Renal cortical epithelial cell (primary cell): ENCODE measurements at regions not wholly inside any gene's neighbourhood (a gene's known extent, or its start where the extent isn't known, plus 50 kb on each side); places are given as distances from the start of the nearest gene placed in this dataset.
"Not testable (repeated sequence)": the region's sequence is repeated elsewhere in the genome, so short reads cannot be mapped to it uniquely, and the experiment has no call there.

Experiments
- DNase-seq: peaks from one replicate; pipeline ENCODE4 v3.0.0-alpha.2; 2011; ENCODE audit warnings: low read depth

DNA sequence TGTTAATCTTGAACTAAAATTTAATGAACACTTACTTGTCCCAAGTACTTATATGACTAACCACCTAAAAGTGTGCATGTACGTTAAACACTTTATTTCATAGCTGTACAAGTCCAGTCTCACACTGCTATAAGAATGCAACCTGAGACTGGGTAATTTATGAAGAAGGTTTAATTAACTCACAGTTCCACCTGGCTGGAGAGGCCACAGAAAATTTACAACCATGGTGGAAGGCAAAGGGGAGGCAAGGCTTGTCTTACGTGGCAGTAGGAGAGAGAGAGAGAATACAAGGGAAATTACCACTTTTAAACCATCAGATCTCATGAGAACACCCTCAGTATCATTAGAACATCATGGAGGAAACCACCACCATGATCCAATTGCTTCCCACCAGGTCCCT lies 748.7 kb upstream of the HS3ST1 start:
- DNase-seq: no peak

DNA sequence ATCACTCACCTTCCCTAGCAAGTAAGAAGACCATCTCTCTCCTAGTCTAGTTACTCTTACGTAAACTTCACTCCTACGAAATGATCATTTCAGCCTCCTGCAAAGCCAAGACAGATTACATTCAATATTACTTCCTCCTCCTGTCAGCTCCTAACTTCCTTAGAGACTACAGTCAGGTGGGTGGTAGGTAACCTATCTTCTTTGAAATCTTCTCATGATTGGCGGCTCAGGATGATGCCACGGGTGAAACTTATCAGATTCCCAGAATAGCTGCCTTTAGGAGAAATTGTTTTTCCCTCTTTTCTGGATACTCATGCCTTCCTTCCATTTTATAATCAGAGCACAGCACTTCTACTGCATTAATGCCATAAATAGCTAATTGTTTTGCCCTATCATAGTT lies 744.8 kb upstream of the HS3ST1 start:
- DNase-seq: no peak

GRCh38 chr4:12172198-12172973 lies 743.7 kb upstream of the HS3ST1 start:
- no peak for DNase-seq

DNA sequence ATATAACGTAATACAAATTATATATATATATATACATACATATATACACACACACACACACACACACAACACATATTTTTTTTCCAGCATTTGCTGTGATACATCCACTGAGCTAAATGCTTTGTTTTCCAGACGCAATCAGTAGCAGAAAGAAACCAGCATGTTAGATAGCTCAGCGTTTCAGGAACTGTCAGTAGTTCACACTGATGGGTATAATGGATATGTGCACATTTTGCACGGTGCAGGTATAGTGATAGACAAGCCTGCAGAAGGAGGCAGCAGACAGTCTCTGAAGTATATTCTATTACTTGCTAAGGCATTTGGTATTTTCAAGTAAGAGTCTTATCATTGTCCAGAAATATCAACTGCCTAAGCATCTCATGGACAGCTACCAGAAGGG lies 741.6 kb upstream of the HS3ST1 start:
- DNase-seq: no peak

DNA sequence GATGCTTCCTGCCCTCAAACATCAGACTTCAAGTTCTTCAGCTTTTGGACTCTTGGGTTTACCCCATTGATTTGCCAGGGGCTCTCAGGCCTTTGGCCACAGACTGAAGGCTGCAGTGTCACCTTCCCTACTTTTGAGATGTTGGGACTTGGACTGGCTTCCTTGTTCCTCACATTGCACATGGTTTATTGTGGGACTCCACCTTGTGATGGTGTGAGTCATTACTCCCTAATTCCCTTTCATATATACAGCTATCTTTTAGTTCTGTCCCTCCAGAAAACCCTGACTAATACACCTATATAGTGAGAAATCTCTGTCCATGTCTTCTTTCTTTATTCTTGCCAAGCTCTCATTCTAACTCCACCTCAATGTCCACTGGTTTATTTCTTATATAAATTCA lies 736.9 kb upstream of the HS3ST1 start:
- no peak for DNase-seq

GRCh38 chr4:12146339-12146738 lies 717.6 kb upstream of the HS3ST1 start:
- DNase-seq: no peak

- no peak for DNase-seq
Observed at GRCh38 chr4:12145768-12146167, 717.1 kb upstream of the HS3ST1 start.

DNA sequence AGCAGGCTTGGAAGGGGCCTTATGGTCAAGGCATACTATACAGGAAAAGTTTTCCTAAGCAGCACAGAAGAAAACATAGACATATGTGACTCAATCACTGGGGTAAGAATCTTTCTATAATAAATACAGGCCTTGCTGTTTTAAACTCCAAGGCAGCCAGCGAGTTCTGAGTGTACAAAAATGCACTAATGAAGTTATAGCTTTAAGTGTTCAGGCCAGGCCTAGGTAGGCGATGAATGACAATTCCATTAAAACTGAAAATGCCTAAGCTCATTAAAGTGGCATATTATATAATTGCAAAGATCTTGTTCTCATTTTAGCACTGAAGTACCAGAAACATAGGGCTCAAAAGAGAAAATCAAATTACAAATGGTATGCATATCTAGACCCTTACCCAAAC lies 716.4 kb upstream of the HS3ST1 start:
- no peak for DNase-seq

DNA sequence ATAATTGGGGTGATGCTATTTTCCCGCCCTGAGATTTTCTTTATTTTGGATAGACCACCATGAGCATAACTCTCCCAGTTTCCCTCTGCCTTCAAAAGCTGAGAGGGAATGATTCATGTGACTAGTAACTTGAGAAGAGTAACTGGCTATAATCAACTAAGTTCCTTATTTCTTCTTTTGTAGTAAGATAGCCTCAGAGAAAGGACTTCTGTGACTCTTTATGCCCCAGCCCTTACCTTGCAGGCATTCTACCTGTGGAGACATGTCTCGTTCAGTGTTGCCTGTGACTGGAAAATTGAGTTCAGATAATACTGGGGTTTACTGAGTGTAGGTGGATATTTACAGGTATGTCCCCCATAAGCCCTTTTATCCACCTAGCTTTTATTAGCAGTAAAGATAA lies 715.4 kb upstream of the HS3ST1 start:
- no peak for DNase-seq

DNA sequence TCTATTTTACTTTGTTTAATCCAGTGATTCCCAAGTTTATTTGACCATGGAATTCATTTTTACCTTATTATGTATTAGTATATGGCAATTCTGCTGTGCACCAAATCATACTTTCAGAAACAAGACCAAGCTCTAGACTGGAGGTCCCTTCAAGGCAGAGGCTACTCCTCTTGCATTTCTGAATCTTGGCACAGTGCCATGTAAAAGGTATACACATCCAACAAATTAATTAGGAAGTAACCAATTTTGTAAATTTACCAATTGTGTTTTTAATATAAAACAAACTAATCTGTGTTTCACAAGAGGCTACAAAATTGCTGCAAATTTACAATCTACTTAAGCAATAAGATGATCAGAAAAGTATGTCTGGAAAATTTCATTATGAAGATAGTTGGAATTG lies 712.2 kb upstream of the HS3ST1 start:
- DNase-seq: no peak

DNA sequence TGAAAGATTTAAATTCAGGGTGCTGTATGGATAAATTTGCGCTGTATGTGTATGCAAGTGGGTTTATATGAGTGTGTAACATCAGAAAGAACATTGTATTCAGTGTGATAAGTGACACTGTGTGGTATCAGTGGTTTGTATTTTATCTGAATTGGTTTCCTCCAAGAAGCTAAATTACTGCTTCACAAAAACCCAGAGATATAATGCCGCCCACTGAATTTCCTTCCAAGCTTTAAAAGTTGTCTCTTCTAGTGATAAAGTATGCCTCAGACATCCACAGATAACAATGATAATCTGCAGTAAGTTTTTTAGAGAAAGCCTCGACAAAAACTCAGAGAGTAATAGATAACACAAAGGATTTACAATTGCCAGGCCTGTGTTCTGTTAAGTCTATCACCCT lies 710.6 kb upstream of the HS3ST1 start:
- no peak for DNase-seq

GRCh38 chr4:12138488-12138887 lies 709.8 kb upstream of the HS3ST1 start:
- DNase-seq: no peak

DNA sequence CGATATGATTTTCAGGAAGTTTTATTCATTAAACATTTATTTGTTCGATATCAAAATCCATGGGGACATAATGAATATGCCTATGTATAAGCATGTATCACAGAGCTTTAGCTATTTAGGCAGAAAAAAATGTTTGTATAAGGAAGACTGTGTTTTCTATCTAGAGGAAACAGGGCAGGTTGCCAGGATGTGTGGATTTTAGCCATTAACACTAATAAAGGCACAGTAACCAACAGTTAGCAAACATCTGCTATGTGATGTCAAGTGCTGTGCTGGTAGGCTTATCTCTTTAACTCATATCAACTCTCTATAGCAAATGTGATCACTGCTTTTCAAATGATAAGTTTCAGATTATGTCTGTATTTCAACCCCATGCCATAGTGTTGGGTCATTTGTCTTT lies 708.9 kb upstream of the HS3ST1 start:
- no peak for DNase-seq

DNA sequence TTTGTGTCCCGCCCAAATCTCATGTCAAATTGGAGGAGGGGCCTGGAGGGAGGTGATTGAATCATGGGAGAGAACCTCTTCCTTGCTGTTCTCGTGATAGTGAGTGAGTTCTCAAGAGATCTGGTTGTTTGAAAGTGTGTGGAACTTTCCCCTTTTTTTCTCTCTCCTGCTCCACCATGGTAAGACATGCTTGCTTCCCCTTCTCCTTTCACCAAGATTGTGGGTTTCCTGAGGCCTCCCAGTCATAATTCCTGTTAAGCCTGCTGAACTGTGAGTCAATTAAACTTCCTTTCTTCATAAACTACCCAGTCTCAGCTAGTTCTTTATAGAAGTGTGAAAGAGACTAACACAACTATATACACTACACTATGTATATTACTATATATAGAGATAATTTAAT lies 697.8 kb upstream of the HS3ST1 start:
- no peak for DNase-seq

GRCh38 chr4:12124138-12124537 lies 695.4 kb upstream of the HS3ST1 start:
- DNase-seq: no peak

DNA sequence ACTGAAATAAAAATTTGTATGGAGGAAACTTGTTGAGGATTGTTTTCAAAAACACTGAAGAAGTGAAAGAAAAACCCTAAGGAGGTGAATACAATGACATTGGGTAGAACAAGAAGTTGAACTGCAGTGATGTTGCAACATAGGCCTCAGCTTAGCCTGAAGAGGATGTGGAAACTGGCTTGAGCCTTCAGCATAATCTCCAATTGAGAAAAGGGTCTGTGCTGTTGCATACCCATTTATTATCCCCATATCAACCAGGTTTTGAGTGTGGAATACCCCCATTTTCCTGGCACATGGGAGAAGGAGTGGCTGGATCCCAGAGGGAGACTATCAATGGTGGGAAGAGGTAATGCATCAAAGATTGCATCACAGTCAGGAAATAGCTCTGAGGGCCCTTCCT lies 695.0 kb upstream of the HS3ST1 start:
- no peak for DNase-seq

GRCh38 chr4:12122316-12122715 lies 693.6 kb upstream of the HS3ST1 start:
- DNase-seq: no peak

- DNase-seq: no peak
Observed at GRCh38 chr4:12120968-12121367, 692.3 kb upstream of the HS3ST1 start.

DNA sequence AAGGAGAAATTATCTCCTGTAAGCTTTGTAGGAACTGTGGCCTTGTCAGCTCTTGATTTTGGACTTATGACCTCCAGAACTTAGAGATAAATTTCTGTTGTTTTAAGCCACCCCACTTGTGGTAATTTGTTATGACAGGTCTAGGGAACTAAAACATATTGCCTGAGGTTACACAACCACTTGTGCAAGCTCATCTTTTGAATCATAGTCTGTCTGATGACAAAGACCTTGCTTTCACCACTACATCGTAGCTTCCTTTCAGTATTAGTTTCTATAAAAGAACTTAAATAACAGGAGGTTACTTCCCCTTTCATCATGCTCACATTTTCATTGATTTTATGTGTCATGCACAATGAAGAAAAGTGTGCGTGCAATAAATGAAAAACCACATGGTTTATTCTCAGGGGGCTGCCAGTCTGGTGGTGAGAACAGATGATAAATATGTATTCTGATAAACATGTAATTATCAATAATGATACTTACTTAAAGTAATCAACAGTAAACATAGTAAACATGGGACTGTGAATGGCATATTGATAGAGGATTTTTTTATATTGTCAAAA lies 690.0 kb upstream of the HS3ST1 start:
- DNase-seq: no peak

DNA sequence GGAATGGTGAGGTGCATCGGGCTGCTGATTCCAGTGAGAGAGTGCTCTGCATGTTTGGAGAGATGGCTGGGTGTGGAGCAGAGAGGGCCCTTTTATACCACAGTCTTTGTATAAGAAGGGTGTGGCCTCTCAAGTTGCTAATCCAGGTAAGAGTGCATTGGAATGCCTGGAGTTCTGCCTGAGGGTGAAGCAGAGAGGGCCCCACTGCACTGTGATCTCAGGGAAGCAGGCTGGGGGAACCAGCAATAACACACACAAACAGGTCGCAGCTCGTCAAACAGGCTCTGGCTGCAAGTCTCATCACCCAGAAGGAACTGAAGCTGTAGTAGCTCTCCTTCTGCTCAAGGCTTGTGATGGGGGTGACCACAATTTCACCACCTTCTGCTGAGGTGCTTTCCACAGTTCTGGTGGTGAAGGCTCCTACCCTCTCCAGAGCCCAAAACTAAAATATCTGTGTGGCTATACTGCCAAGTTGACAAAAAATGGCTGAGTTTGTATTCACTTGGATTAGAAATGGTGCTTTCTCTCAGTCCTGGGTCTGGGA lies 687.4 kb upstream of the HS3ST1 start:
- DNase-seq: no peak

GRCh38 chr4:12110627-12111026 lies 681.9 kb upstream of the HS3ST1 start:
- no peak for DNase-seq

- DNase-seq: not testable (repeated sequence)
Observed at GRCh38 chr4:12109056-12109455, 680.4 kb upstream of the HS3ST1 start.

- no peak for DNase-seq
Observed at GRCh38 chr4:12105519-12105918, 676.8 kb upstream of the HS3ST1 start.

GRCh38 chr4:12089920-12090319 lies 661.2 kb upstream of the HS3ST1 start:
- not testable (repeated sequence) for DNase-seq
